HG03097 (cell line): ENCODE measurements at regions not wholly inside any gene's neighbourhood (a gene's known extent, or its start where the extent isn't known, plus 50 kb on each side); places are given as distances from the start of the nearest gene placed in this dataset.
A peak's percentile ranks its signal among the peaks of the same experiment; 100 is the strongest.
"Not testable (repeated sequence)": the region's sequence is repeated elsewhere in the genome, so short reads cannot be mapped to it uniquely, and the experiment has no call there.

Experiments
- ATAC-seq: cut with Tn5 transposase; IDR thresholded peaks from one replicate; pipeline ENCODE4 v1.9.1; 2021; ENCODE audit not compliant: unreplicated experiment, low FRiP score

GRCh38 chr13:70571221-70571620 is 463.0 kb upstream of the KLHL1 start:
- no peak for ATAC-seq

DNA sequence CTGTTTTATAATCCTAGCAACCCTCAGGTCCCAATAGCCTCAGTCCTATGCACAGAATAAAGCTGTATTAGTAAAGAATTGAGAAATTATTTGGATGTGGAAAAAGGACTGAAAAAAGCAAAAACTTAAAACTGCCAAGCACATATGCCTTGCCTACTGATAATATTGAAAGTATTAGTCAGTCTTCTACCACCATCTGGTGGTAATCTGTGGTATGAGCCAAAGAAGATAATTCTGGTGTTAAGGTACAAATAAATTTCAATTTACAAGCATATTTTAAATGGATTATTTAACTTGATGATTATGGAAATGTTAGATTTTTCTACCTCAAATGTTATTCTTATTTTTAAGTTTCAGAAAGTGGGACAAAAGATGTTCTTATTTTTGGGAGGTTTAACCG is 460.3 kb upstream of the KLHL1 start:
- peak; percentile 69 for ATAC-seq

GRCh38 chr13:70544706-70545105 is 436.5 kb upstream of the KLHL1 start:
- no peak for ATAC-seq

DNA sequence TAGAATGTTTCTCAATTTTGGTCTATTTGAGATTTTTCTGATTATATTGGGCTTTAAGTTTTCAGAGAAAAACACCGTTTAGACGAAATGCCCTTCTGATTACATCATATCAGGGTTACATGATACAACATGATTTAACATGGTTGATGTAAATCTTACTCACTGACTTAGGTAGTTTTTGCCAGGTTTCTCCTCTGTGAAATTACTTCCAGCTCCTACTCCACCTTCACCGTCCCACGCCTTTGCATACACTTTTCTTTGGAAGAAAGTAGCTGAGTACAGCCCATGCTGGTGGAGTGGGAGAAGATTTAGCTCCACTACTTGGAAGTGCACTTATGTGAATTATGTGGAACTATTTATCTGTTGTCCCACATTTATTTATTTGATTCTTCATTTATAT is 433.2 kb upstream of the KLHL1 start:
- no peak for ATAC-seq

DNA sequence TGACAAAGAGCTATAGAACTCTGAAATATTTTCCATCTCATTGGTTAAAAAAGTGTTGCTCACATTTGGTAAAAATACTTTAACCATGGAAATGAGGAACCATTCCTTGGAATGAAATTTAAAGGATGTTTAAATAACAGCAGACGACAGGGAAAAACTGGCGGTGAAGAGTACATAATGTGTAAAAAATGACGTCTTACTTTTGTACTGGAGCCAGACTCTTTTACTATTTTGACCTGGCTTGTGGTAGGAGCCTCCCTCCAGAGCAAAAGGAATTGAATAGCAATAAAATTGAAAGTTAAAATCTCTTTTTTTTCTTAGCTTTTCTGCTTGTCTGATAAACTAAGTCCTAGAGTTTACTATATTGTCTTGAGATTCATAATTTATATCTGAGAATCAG is 426.2 kb upstream of the KLHL1 start:
- no peak for ATAC-seq

DNA sequence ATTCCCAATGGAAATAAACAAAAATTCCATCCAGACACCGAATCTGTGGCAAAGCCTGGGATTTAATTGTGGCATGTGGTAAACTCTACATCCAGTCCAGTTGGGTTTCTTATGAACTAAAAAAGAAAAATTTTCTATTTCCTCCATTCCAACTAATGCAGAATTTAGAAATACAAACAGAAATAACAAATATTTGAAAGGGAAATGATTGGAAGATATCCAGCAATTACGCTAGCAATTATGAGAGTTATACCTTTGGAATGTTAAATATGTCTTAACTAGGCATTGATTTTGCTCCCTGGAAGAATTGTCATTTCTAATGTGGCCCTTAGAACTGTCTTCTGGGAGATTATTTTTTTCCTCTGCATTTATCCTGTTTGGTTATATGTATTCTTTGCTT is 421.4 kb upstream of the KLHL1 start:
- ATAC-seq: no peak

GRCh38 chr13:70527599-70527998 is 419.3 kb upstream of the KLHL1 start:
- ATAC-seq: no peak

DNA sequence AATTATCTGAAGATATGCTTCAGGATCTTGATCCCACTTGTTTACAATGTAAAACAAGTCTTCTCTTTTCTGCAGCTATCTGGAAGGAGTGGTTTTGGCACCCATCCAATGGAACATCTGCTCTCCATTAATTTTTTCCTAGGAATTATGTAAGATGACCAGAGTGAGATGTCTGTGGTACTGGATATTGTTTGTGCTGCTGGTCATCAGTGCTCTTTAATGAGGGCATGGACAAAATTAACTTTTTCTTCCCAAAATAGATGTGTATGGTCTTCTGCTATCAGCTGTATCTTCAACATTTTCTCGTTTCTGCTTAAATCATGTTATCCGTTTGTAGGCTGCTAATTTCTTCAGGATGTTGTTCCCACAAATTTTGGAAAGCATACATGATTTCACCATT is 415.4 kb upstream of the KLHL1 start:
- ATAC-seq: no peak

GRCh38 chr13:70520275-70521036 is 412.2 kb upstream of the KLHL1 start:
- ATAC-seq: no peak

DNA sequence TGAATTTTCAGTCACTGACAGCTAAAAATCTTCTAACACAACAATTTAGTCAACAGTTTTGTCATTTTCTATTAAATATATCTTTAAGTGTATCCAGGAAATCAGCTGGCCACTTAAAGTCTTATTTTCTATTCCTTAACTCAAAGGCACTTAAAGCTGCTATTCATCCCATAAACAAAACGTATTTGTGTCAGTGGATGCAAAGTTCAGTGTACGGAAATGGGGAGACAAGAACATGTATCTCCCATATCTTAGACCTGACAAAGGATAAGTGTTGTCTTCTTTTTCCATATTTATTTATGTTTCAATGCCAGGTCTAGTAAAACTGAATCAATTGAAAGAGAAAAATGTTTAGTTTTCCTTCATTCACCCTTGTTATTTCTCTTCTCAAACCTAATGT is 409.8 kb upstream of the KLHL1 start:
- no peak for ATAC-seq

GRCh38 chr13:70516226-70516625 is 408.0 kb upstream of the KLHL1 start:
- no peak for ATAC-seq

DNA sequence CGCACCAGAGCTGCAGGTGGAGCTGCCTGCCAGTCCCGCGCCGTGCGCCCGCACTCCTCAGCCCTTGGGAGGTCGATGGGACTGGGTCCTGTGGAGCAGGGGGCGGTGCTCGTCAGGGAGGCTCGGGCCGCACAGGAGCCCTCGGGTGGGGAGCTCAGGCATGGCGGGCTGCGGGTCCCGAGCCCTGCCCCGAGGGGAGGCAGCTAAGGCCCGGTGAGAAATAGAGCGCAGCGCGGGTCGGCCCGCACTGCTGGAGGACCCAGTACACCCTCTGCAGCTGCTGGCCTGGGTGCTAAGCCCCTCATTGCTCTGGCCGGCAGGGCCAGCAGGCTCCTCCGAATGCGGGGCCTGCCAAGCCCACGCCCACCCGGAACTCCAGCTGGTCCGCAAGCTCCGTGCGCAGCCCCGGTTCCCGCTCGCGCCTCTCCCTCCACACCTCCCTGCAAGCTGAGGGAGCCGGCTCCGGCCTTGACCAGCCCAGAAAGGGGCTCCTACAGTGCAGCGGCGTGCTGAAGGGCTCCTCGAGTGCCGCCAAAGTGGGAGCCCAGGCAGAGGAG is 403.7 kb upstream of the KLHL1 start:
- ATAC-seq: not testable (repeated sequence)

DNA sequence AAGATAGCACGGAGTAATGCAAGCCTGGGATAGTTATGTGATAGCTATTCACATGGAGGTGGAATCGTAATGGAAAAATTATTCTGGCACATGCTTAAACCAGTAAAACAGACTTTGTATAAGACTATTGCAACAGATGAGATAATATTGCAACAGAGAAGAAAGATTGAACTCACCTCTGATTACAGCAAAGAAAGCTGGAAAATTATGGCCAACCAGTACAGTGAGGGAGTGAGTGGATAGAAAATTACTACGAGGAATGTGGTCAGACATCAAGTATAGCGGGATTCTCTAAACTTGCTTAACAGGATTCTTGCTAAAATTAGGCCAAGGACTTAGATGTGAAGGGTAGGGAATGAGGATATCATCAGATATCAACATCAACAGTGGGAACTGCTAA is 397.6 kb upstream of the KLHL1 start:
- ATAC-seq: no peak

DNA sequence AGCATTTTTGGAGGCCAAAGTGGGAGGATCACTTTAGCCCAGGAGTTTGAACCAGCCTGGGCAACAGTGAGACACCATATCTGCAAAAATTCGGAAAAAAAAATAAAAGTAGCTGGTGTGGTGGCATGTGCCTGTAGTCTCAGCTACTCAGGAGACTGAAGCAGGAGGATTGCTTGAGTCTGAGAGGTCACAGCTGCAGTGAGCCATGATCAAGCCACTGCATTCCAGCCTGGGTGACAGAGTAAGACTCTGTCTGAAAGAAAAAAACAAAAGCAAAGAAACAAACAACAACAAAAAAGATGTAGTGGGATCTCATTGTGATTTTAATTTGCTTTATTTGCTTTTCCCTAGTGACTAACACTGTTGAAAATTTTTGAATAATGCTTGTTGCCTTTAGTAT is 394.7 kb upstream of the KLHL1 start:
- no peak for ATAC-seq

DNA sequence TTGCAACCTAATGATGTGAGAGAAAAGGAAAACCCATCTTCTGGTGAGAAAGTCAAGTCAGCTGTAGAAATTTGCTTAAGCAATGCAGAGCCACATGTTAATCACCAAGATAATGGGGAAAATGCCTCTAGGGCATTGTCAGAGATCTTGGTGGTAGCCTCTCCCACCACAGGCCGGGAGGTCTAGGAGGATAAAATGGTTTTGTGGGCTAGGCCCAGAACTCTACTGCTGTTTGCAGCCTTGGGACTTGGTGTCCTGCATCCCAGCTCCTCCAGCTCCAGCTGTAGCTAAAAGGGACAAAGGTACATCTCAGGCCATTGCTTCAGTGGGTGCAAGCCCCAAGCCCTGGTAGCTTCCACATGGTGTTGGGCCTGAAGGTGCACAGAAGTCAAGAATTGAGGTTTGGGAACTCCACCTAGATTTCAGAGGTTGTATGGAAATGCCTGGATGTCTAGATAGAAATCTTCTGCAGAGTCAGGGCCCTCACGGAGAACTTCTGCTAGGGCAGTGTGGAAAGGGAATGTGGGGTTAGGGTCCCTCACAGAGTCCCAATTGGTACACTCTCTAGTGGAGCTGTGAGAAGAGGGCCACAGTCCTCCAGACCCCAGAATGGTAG is 382.2 kb upstream of the KLHL1 start:
- no peak for ATAC-seq

DNA sequence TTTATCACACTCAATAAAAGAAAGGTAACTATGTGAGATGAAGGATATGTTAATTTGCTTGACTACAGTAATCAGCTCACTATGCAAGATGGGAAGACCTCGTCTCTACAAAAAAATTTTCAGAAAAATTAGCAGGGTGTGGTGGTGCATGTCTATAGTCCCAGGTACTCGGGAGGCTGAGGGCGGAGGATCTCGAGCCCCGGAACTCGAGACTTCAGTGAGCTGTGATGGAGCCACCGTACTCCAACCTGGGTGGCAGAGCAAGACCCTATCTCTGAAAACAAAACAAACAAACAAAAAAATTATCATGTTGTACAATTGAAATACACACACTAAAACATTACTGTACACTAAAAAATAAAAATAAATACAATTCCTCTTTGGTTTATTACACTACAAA is 376.7 kb upstream of the KLHL1 start:
- no peak for ATAC-seq

DNA sequence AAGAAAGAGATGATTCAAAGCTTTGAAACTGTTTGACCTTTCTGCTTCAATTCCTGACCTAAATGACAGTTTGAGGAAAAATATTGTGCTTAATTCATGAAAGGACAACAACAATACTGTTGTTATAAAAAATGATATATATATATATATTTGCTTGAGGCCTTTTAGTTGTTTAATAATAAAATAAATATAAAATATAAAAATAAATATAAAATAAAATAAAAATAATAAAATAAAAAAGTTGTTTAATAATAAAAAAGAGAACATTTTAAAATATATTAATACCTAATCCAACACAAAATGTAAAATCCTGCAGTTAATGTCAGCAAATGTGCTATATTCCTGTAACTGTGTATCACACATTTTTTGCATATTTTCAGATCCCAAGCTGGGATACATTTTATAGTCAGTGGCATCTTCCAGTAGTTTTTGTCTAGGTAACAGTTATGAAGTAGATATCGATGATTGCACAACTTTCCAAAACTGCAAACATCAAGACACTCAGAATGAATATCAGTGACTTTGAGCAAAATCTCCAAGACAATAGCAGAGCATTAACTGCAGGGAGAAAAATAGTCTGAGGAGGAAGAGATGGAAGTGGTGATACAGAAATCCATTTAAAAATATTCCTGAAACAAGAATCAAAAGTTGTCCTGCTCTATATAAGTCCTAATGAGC is 375.5 kb upstream of the KLHL1 start:
- ATAC-seq: no peak

- no peak for ATAC-seq
Measured at GRCh38 chr13:70473907-70474306, 365.7 kb upstream of the KLHL1 start.

DNA sequence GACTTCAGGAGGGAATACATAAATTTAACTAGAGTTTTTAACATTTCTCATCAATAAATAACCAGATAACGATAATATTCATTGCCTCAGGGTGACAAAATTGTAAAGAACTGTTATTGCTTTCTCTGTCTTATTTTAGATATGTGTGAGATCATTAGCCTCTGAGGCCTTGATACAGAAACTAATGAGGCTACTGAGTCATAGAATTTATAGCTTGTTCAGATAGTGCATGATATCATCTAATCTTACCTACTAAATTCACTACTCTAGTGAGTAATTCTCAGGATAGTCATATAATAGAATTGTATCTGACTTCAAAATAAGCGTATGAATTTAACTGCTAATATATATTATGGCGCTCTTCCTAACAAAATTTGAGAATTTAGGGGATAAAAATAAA is 360.8 kb upstream of the KLHL1 start:
- ATAC-seq: no peak

DNA sequence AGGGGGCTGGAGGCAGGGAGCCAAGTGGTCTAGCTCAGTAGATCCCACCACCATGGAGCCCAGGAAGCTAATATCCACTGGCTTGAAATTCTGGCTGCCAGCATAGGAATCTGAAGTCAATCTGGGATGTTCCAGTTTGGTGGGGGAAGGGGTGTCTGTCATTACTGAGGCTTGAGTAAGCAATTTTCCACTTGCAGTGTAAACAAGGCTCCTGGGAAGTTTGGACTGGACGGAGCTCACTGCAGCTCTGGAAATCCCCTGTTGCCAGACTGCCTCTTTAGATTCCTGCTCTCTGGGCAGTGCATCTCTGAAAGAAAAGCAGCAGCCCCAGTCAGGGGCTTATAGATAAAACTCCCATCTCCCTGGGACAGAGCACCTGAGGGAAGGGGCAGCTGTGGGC is 349.2 kb upstream of the KLHL1 start:
- ATAC-seq: no peak

GRCh38 chr13:70448820-70449219 is 340.6 kb upstream of the KLHL1 start:
- ATAC-seq: no peak
